ENCODE measurements at regions not wholly inside any gene's neighbourhood (a gene's known extent, or its start where the extent isn't known, plus 50 kb on each side); places are given as distances from the start of the nearest gene placed in this dataset.

GRCh38 chr12:89882050-89882449 is 173.4 kb upstream of the ATP2B1 start:
- Histone ChIP-seq H3K4me1 (ENCODE audit: control insufficient read depth in 4 of 4, insufficient read depth in 4 of 4, low read length in 3 of 4) (no peaks in the 10 kb centered on the region), H3K4me3 (ENCODE audit: low read depth in 1 of 3, low read length in 3 of 3) (no peak overlapping the region), H3K9me3 (ENCODE audit: control insufficient read depth in 4 of 4, low read length in 3 of 4) (no peaks in the 10 kb centered on the region), H3K27me3 (ENCODE audit: control insufficient read depth in 4 of 4, insufficient read depth in 4 of 4, low read length in 3 of 4) (no peaks in the 10 kb centered on the region), H3K9ac (ENCODE audit: low read depth in 1 of 2, low read length in 2 of 2) (no peak overlapping the region), H3K27ac (ENCODE audit: low read depth in 1 of 2, low read length in 2 of 2) (no peak overlapping the region), H3K36me3 (ENCODE audit: control insufficient read depth in 4 of 4, insufficient read depth in 3 of 4, low read depth in 1 of 4, low read length in 3 of 4) (no peaks in the 10 kb centered on the region)
- no peak for DNase-seq (ENCODE audit: low spot score)
- TF ChIP-seq RXRA (IDR thresholded peaks at IDR 0.05) (no peak), RAD21 (IDR thresholded peaks at IDR 0.05) (no peak), ATF3 (IDR thresholded peaks at IDR 0.05) (no peak), HNF4A (conservative IDR thresholded peaks at IDR 0.05) (no peak), FOXA2 (IDR thresholded peaks at IDR 0.05) (no peak), EGR1 (IDR thresholded peaks at IDR 0.05; ENCODE audit: low read depth in 2 of 2) (no peak), HNF4G (IDR thresholded peaks at IDR 0.05) (no peak)

- H3K9me3 ChIP-seq (ENCODE audit: control insufficient read depth in 4 of 4, low read length in 3 of 4), result no peaks in the 10 kb centered on the region
- WGBS, result 71% methylated on average over 4 of the region's 4 CpGs
- TF ChIP-seq JUND (IDR thresholded peaks at IDR 0.05), result no peak
- no peak for TF ChIP-seq NR2F2 (IDR thresholded peaks at IDR 0.05)
- TF ChIP-seq ATF3 (IDR thresholded peaks at IDR 0.05), result no peak
- no peak for TF ChIP-seq MAX (IDR thresholded peaks at IDR 0.05)
- TF ChIP-seq RXRA (IDR thresholded peaks at IDR 0.05), result no peak
- no peak for TF ChIP-seq CTCF (IDR thresholded peaks at IDR 0.05; ENCODE audit: low read depth, low read length, missing input control)
- no peak for TF ChIP-seq YY1 (IDR thresholded peaks at IDR 0.05)
- TF ChIP-seq ZBTB33 (IDR thresholded peaks at IDR 0.05), result no peak
- no peak for TF ChIP-seq RAD21 (IDR thresholded peaks at IDR 0.05)
- TF ChIP-seq HNF4G (IDR thresholded peaks at IDR 0.05), result no peak
- no peak for TF ChIP-seq TAF1 (conservative IDR thresholded peaks at IDR 0.05)
- TF ChIP-seq EGR1 (IDR thresholded peaks at IDR 0.05; ENCODE audit: low read depth in 2 of 2), result no peak
- TF ChIP-seq FOXA1 (IDR thresholded peaks at IDR 0.05), result no peak
- no peak for TF ChIP-seq FOXA2 (IDR thresholded peaks at IDR 0.05)
- TF ChIP-seq SP1 (IDR thresholded peaks at IDR 0.05), result no peak
- no peak for TF ChIP-seq REST (IDR thresholded peaks at IDR 0.05)
- TF ChIP-seq GABPA (IDR thresholded peaks at IDR 0.05 in 1 of 2, conservative IDR thresholded peaks at IDR 0.05 in 1 of 2), result no peak
- no peak for TF ChIP-seq HNF4A (conservative IDR thresholded peaks at IDR 0.05)
- H3K27ac ChIP-seq (ENCODE audit: low read depth in 1 of 2, low read length in 2 of 2), result no peak overlapping the region
- H3K27me3 ChIP-seq (ENCODE audit: control insufficient read depth in 4 of 4, insufficient read depth in 4 of 4, low read length in 3 of 4), result no peaks in the 10 kb centered on the region
- no peak overlapping the region for H3K9ac ChIP-seq (ENCODE audit: low read depth in 1 of 2, low read length in 2 of 2)
- no peak overlapping the region for H3K4me3 ChIP-seq (ENCODE audit: low read depth in 1 of 3, low read length in 3 of 3)
- no peaks in the 10 kb centered on the region for H3K36me3 ChIP-seq (ENCODE audit: control insufficient read depth in 4 of 4, insufficient read depth in 3 of 4, low read depth in 1 of 4, low read length in 3 of 4)
- no peaks in the 10 kb centered on the region for H3K4me1 ChIP-seq (ENCODE audit: control insufficient read depth in 4 of 4, insufficient read depth in 4 of 4, low read length in 3 of 4)
- no peak for DNase-seq (ENCODE audit: low spot score)
Observed at GRCh38 chr12:89880690-89881350, 172.2 kb upstream of the ATP2B1 start.
